T follicular helper cell (primary cell): ENCODE measurements at regions not wholly inside any gene's neighbourhood (a gene's known extent, or its start where the extent isn't known, plus 50 kb on each side); places are given as distances from the start of the nearest gene placed in this dataset.
"Not testable (repeated sequence)": the region's sequence is repeated elsewhere in the genome, so short reads cannot be mapped to it uniquely, and the experiment has no call there.

Experiments used
- DNase-seq: peaks from one replicate; pipeline ENCODE4 v3.0.0-alpha.2; 2020; ENCODE audit warnings: low read depth

GRCh38 chr12:83361475-83361874 lies 674.8 kb downstream of the TMTC2 start:
- DNase-seq: no peak

GRCh38 chr12:83361071-83361470 lies 674.4 kb downstream of the TMTC2 start:
- DNase-seq: no peak

GRCh38 chr12:83349907-83350611 lies 663.4 kb downstream of the TMTC2 start:
- no peak for DNase-seq

- no peak for DNase-seq
Observed at GRCh38 chr12:83346333-83346732, 659.6 kb downstream of the TMTC2 start.

- no peak for DNase-seq
Observed at GRCh38 chr12:83343767-83344166, 657.1 kb downstream of the TMTC2 start.

- no peak for DNase-seq
Observed at GRCh38 chr12:83335748-83336147, 649.0 kb downstream of the TMTC2 start.

GRCh38 chr12:83326666-83327065 lies 640.0 kb downstream of the TMTC2 start:
- DNase-seq: no peak

GRCh38 chr12:83323866-83324265 lies 637.2 kb downstream of the TMTC2 start:
- no peak for DNase-seq

GRCh38 chr12:83322809-83323208 lies 636.1 kb downstream of the TMTC2 start:
- DNase-seq: no peak

GRCh38 chr12:83321971-83322370 lies 635.3 kb downstream of the TMTC2 start:
- no peak for DNase-seq

GRCh38 chr12:83320350-83320749 lies 633.6 kb downstream of the TMTC2 start:
- DNase-seq: no peak

GRCh38 chr12:83318386-83319098 lies 631.8 kb downstream of the TMTC2 start:
- DNase-seq: no peak

GRCh38 chr12:83317595-83317994 lies 630.9 kb downstream of the TMTC2 start:
- DNase-seq: no peak

GRCh38 chr12:83313827-83314226 lies 627.1 kb downstream of the TMTC2 start:
- DNase-seq: no peak

GRCh38 chr12:83313322-83313721 lies 626.6 kb downstream of the TMTC2 start:
- no peak for DNase-seq

- DNase-seq: no peak
Observed at GRCh38 chr12:83276904-83277303, 590.2 kb downstream of the TMTC2 start.

GRCh38 chr12:83271201-83271600 lies 584.5 kb downstream of the TMTC2 start:
- DNase-seq: no peak

- no peak for DNase-seq
Observed at GRCh38 chr12:83265808-83266207, 579.1 kb downstream of the TMTC2 start.

- DNase-seq: no peak
Observed at GRCh38 chr12:83261998-83262397, 575.3 kb downstream of the TMTC2 start.

GRCh38 chr12:83260126-83260525 lies 573.4 kb downstream of the TMTC2 start:
- not testable (repeated sequence) for DNase-seq

GRCh38 chr12:83257726-83258125 lies 571.0 kb downstream of the TMTC2 start:
- no peak for DNase-seq

- DNase-seq: no peak
Observed at GRCh38 chr12:83256562-83256961, 569.9 kb downstream of the TMTC2 start.

GRCh38 chr12:83250866-83251265 lies 564.2 kb downstream of the TMTC2 start:
- DNase-seq: no peak

GRCh38 chr12:83245156-83245555 lies 558.5 kb downstream of the TMTC2 start:
- DNase-seq: no peak
